HG03039 (cell line): ENCODE measurements at regions not wholly inside any gene's neighbourhood (a gene's known extent, or its start where the extent isn't known, plus 50 kb on each side); places are given as distances from the start of the nearest gene placed in this dataset.

Experiments
- ATAC-seq: cut with Tn5 transposase; IDR thresholded peaks from one replicate; pipeline ENCODE4 v1.9.1; 2021; ENCODE audit warnings: mild to moderate bottlenecking, moderate library complexity; ENCODE audit not compliant: unreplicated experiment

DNA sequence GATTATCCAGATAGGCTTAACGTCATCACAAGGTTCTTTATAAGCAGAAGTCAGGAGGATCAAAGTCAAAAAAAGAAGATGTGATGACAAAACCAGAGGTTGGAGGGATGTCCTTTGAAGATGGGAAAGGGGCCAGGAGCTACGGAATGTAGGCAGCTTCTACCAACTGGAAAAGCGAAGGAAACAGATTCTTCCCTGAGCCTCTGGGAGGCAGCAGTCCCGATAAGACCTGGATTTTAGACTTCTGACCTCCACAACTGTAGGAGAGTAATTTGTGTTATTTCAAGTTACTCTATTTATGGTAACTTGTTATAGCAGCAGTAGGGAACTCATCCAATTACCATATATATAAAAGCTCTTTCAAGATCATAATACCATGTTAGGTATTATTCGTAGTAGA is 98.8 kb upstream of the MYCBP2 start:
- ATAC-seq, result no peak

DNA sequence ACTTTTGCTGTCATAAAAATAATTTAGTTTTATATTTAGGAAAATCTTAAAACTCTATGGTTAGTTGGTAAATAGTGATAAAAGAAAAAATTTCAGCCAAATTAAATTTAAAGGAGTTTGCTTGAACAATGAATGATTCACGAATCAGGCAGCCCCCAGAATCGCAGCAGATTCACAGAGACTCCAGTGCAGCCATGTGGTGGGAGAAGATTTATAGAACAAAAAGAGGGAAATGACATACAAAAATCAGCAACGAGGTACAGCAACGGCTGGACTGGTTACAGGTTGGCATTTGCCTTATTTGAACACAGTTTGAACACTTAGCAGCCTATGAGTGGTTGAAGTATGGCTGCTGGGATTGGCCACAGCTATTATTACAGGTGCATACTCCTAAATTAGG is 96.4 kb upstream of the MYCBP2 start:
- ATAC-seq, result no peak

DNA sequence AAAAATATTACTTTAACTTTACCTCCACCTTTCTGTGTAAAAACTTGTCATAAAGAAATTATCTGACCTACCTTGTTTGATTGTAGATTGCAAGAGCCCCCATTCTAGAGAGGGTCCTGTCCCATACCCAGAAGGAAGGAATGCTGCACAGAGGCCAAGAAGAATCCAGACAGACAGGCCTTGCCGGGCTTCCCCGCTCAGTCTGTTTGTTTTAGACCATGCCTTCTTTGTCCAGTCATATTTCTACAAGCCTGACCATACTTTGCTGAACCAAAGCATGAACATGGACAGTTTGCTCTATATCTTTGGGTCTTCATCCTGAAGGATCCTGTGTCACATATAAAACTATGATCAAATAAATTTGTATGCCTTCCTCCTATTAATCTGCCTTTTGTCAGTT is 95.8 kb upstream of the MYCBP2 start:
- no peak for ATAC-seq

DNA sequence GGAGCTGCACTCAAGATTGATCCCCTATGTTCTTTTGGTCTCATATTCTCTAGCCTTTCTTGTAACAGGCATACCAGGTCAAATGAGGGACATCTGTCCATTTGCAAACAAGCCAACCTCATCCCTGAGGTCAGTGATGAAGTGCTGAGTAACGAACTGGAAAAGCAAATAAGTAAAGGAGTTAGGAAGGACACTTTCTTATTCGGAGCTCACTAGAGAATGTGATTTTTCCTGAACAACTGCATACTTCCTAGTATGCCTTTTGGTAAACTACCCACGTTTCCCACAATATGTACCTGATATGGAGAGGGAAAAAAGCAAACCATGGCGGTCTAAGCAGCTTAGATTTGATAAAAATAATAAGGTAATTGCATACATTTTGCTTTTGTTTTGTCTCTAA is 91.0 kb upstream of the MYCBP2 start:
- no peak for ATAC-seq

DNA sequence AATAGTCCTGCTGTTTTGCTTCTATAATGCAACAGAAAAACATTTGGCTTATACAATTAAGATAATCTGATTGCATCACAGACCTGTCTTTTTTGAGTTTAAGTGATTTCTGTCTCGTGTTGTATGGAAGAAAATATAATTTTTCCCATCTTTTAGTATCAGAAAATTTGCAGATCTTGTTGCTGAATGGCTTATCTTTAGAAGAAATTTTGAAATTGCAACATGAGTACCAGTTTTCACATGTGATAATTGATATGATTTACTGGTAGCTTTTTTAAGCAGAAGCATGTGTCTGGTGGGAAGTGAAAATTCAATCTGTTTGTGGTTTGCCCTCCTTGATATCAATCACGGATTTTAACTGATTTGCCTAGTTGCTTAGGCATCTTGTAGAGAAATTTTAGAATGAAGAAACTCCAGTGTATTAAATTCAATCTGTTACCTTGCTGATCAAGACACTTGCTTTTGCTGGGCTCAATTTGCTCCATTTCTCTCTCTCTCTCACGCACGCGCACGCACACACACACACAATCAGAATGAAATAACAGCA is 89.8 kb upstream of the MYCBP2 start:
- ATAC-seq, result no peak

DNA sequence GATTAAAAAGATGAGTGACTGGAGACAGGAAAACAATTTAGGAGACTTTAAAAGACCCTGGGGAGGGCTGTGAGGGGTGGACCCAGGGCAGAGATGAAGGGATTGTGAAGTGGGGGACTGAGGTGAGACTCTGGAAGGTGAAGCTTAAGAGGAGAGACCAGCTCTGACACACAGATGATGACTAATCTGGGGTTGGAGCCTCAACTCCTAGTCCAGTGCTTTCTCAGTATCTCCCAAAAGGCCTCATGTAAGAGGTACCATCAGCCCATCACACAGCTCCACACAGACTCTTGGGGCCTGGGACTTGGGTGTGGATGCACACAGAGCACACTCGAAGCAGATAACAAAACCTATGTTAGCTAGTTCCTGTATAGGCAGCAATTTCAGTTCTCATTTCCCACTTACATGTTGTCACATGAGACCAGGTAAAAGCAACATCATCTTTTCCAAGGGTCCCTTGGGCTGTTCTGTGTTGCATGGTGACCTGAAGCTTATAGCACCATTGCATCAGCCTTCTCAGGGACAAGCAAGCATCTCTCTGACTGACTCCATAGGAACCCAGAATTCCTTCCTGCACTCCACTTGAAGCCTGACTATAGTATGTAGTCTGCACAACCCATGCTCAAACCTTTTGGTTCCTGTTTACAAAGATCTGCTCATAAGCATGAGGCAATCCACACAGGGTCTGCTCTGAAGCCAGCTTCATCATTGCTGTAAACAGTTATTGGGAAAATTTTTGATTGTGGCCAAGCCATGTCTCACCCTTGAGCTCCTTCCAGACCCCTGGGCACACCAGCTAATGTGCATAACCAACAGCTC is 88.6 kb upstream of the MYCBP2 start:
- ATAC-seq, result no peak

DNA sequence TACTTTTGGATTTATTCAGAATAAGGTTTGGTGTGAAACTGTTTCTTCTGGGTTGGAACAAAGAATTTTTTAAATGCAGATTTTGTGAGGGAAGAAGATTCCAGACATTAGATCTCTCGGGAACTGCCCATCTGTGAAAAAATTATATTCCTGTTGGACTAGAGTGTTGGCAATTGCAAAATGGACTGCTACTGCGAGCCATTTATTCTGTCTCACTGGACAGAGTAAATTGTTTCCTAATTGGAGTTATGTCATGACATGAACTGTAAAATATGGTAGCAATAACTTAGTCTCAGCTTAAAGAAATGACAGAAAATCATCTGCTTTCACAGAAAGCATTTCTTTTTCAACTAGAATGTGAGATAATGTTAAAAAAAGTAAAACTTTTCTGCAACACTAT is 86.0 kb upstream of the MYCBP2 start:
- no peak for ATAC-seq

DNA sequence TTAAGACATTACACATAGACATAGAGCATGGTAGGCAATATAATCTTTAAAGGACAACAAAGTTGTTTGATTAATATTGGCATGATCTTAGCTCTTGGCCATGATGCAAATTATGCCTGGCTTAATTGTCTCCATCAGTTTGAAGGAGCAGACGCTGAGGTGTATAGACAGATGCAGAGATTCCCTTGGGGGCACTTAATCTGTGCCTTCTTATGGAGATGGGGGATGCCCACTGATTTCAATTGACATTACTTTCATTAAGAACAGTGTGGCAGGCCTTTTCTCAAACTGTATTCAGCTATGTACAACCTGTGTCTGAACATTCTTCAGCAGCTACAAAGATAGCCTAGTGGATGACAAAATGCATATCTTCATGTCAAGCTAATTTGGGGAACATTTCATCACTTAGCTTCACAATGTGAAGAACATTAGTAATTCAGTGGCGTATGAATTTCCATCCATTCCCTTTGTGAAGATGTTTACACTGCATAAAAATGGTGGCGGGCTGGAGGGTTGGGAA is 85.3 kb upstream of the MYCBP2 start:
- no peak for ATAC-seq

DNA sequence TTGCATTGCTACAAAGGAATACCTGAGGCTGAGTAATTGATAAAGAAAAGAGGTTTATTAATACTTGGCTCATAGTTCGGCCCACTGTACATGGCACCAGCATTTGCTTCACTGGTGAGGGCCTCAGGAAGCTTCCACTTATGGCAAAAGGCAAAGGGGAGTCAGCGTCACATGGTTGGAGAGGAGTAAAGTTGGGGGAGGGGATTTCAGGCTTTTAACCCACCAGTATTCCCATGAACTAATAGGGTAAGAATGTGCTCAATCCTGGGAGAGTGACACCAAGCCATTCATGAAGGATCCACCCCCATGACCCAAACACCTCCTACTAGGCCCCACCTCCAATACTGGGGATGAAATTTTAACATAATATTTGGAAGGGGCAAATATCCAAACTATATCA is 82.5 kb upstream of the MYCBP2 start:
- ATAC-seq, result no peak

DNA sequence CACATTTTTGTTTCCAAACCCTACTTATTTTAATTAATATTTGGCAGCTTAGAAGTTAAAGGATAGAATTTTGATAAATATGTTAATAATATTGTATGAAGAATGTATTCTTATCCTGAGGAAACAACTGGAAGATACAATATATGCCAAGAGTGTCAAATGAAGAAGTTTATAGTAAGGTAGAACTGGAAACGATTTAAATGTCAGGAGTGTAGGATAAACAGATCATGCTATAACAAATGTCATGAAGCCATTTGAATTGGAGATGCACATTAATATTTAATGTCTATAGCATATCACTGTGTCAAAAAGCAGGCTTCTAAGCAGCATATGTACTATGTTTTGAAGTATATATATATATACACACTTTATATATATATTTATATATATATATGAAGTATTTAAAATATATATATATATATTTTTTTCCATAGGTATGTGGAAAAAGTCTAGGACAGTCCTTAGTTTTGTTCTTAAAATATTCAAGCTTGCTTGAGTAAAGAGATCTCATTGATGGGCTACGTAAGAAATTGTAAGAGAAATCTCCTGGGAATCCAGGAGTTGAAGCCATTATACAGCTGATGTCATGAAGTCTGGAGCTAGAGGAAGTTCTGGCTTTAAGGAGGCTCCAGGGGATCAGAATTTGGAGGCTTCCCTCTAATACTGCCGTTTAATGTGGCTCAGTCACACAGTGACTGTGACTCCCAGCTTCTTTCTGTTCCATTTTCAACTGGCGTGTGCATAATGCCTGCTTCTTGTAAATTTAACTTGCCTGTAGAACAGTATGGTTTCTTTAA is 79.9 kb upstream of the MYCBP2 start:
- no peak for ATAC-seq

DNA sequence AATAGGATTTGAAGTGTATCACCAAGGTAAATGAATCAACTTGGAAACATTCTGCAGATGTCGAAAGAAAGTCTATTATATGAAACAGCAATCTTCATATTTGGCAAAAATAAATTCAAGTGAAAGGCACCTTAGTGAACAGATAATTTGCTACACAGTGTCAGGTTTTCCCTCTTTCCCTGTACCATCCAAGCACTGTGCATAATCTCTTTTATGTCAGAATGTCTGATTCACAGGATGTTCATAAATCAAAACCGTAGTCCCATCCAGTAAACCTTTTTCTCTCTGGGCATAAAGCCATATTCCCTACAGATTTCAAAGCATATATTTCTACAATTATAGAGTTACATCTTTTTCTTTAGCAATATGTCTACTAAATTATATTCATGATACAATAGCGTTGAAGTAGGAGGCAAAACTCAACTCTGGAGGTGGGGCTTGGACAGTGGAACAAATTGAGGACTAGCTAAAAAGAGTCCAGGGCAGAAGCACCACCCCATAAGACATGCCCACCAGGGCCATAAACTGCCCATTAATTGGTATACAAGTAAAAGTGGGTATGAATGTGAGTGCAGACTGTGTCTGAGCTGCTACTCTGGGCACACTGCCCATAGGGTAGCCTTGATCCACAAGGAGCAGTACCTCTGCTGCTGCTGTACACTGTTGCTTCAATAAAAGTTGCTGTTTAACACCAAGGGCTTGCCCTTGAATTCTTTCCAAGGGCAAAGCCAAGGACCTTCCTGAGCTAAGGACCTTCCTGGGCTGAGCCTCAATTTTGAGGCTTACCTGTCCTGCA is 72.1 kb upstream of the MYCBP2 start:
- no peak for ATAC-seq

DNA sequence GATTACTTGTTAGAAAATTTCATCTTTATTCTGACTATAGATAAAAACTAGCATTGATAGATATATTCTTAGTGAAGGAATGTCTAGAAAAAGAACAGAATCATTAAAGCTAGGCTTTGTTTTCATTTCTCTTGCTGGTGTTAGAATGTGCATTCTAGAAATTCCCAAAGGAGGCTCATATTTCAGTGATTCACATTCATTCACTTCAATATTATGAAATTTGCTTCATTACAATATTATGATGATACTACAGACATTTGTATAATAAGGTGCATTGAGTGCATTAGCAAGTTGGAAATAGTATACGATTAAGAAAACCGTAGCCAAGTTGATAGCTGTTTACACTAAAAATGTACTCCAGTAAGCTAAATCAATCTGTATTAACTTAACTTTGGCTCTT is 70.7 kb upstream of the MYCBP2 start:
- ATAC-seq, result no peak

DNA sequence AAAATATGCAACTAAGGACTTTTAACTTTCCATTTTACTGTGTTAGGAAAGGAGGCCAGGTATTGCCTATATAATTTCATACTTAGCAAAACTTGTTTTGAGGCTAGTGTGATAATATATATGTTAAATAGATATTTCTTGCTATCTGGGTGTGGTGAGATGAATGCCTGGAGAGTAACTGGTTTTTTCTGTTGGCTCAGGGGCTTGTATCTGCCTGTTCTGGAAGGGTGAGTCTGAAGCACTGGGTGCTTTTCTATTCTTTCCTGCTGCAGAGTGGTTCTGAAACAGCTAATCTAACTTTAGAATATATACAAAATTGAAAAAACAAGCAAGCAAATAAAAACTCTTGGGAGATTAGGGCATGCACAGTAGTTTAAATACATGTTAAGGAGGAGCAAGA is 64.6 kb upstream of the MYCBP2 start:
- ATAC-seq, result no peak

DNA sequence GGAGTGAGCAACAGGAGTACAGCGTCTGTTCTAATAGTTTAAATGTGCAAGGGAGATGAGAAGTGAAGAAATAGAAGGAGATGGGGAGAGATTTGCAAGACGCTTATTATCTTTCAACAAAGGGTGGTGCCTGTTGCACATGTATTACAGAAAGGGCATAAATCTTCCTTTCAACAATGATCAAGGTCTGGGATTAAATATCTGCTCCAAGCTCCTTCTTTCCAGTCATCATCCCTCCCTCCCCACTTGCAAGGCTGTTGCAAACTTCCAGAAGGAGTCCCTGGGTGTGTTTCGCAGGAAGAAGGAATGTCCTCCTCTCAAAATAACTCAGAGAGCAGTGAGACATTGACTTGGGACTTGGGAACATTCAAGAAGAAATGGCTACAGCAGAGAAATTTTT is 63.5 kb upstream of the MYCBP2 start:
- ATAC-seq, result no peak

DNA sequence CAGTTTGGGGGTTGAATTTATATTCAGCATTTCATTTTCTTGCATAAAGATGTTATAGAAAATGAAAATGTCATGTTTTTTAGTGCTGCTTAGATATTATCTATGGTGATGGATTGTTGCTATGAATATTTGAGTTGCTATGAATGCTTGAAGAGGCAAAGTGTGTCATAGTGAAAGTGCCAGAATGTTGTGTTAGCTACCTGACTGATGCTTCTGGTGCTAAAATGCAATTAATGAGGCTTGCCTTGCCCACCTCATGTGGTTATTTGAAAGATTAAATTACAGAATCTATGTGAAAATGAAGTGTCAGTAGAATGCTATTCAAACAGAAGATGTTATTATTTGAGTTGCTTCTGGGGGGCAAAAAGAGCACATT is 62.7 kb upstream of the MYCBP2 start:
- no peak for ATAC-seq

DNA sequence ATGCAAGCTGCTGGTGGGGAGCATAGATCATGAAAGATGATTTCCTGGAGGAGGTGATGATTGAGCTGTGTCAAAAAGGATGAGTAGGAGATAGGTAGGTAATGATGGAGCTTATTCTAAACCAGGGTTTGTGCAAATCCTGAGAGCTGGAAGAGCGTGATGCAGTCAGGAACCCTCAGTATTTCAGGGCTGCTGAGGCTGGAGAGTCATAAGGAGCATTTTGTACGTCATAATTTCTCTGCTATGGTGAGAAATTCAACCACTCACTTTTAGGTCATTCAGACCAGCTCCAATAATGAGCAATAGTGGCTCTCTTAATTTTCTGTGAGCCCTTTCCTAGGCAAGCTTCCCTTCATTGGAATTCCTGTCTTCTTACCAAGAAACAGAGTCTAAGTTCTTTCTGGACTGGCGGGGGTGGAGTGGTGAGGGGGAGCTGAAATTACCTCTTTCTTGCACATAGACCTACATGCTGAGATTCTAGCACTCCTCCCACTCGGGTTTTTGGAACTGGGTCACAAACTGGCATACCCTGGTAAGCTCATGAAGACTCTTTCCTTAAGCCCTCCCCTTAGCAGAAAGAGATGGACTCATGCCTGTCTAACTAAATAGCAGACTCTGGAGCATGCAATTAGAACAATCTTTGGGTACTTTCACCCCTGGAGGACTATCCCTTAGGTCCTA is 62.2 kb upstream of the MYCBP2 start:
- ATAC-seq, result no peak

DNA sequence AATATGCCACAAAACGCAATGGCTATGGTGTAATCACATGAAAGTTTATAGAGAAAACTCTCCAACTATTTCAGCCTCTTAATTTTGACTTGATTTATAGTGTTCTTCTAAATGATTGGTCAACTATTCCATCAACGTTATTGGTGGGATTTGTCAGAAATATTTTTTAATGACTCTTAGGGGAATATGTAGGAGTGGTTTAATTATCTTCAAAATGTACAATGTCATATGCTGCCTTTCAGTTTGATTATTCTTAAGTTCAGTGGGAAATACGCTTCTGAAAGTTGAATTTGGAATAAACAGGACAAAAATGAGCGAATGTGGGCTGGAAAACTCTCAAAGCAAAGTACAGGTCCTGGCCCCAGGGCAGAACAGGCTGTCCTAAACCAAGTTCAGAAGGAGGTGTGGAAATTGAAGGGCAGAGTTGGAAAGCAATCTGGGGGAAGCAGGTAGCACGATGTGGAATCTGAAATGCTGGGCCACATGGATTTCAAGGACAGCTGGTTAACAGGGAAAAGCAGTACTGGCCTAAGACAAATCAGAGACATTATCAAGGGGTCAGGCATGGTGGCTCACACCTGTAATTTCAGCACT is 60.8 kb upstream of the MYCBP2 start:
- ATAC-seq, result no peak

DNA sequence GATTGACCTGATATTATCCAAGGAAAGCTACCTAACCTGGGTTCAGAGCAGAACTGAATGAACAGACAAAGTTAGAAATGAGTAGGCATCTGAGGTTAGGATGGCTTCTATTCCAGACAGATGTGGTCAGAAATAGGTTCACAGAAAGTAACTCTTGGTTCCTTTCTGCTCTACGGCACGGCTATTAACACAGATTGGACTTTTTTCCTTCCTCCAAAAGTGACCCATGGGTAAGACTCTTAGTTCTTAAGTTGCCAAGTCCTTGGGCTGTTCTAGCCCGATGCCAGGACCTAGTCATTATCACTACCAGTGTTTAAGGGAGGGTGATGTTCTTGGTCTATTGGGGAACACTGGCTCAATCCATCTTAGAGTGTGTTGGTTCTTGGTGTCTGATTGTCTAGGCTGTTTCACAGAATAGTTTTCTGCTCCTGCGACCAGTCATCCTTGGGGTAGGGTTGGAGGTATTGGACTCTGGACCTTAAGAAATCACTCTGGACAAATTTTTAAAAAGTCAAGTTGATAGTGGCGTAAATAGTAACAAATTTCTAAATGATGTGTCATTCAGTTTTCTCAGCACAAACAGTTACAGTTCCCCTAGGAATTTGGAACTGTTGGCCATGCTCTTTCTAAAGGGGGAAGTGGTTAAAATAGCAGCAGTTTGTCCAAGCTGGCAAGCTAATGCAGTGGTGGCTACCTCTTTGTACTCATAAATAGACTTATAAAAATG is 60.1 kb upstream of the MYCBP2 start:
- peak; percentile 65 for ATAC-seq

DNA sequence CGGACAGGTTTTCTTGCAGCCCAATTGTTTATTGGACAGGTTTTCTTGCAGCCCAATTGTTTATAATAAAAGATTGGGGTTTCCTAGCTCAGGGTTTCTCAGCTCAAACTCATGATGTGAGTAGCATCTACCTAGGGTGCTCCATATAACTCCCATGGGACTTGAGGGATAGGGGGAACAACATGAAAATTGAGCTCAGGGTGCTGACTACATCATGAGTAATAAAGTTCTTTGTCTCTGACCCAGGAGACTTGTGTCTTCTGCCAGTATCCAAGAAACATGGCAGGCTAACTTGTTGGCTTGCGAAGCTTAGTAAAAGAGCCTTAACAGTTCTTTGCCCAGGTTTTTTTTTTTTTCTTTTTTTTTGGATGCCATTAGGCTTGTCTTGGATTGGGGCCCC is 59.2 kb upstream of the MYCBP2 start:
- no peak for ATAC-seq

DNA sequence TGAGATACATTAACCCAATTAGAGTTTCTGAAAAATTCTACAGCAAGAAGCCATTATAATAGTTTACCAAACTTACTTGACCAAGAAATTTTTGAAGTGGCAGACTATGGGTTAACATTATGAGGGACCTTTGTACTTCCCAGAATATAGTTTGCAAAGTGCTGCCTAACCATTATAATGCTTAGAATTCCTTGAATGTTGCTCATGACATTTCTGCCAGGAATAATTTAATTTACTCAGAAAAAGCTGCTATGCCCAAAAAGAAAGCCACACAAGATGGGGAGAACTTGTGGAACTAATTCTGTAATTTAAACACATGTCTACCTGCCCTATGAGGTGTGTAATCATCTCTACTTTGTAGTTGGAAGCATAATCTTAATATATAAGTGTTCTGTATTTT is 58.1 kb upstream of the MYCBP2 start:
- ATAC-seq, result no peak
